ENCODE measurements at regions not wholly inside any gene's neighbourhood (a gene's known extent, or its start where the extent isn't known, plus 50 kb on each side); places are given as distances from the start of the nearest gene placed in this dataset.

- H3K4me3 Mint-ChIP-seq = no peak overlapping the region
- peaks cover 0 to 8% (median 8%) of the 10 kb centered on the region in 3 donors for H3K27me3 Mint-ChIP-seq
- H3K4me1 Mint-ChIP-seq = no peaks in the 10 kb centered on the region
- DNase-seq (no peak), ATAC-seq (ENCODE audit: low read depth in 2 of 2) (no peak)
- no peaks in the 10 kb centered on the region for H3K36me3 Mint-ChIP-seq
- no peak overlapping the region for H3K27ac Mint-ChIP-seq
- peaks cover 0 to 10% (median 5%) of the 10 kb centered on the region in 7 donors for H3K9me3 Mint-ChIP-seq
Measured at GRCh38 chr11:134742224-134742612, 330.2 kb upstream of the B3GAT1 start.

- ATAC-seq (ENCODE audit: low read depth in 2 of 2) (no peak), DNase-seq (no peak)
- Mint-ChIP-seq H3K27ac (no peak overlapping the region), H3K36me3 (no peaks in the 10 kb centered on the region), H3K27me3 (peaks cover 0 to 8% (median 8%) of the 10 kb centered on the region in 3 donors), H3K4me1 (no peaks in the 10 kb centered on the region), H3K4me3 (no peak overlapping the region), H3K9me3 (peaks cover 0 to 8% (median 3%) of the 10 kb centered on the region in 7 donors)
Measured at GRCh38 chr11:134741453-134742223, 329.6 kb upstream of the B3GAT1 start.

- Mint-ChIP-seq H3K4me3 (no peak overlapping the region), H3K27ac (no peak overlapping the region), H3K27me3 (peaks cover 0 to 8% (median 3%) of the 10 kb centered on the region in 3 donors), H3K9me3 (peaks cover 0 to 3% (median 0%) of the 10 kb centered on the region in 7 donors), H3K36me3 (no peaks in the 10 kb centered on the region), H3K4me1 (no peaks in the 10 kb centered on the region)
- no peak for ATAC-seq (ENCODE audit: low read depth in 2 of 2)
- no peak for DNase-seq
Measured at GRCh38 chr11:134740590-134741261, 328.7 kb upstream of the B3GAT1 start.

GRCh38 chr11:134739136-134739535, 327.1 kb upstream of the B3GAT1 start:
- Mint-ChIP-seq H3K9me3 (peaks cover 0 to 1% (median 0%) of the 10 kb centered on the region in 7 donors), H3K4me1 (no peaks in the 10 kb centered on the region), H3K27me3 (peaks cover 0 to 2% (median 0%) of the 10 kb centered on the region in 3 donors), H3K27ac (no peak overlapping the region), H3K36me3 (no peaks in the 10 kb centered on the region), H3K4me3 (no peak overlapping the region)
- ATAC-seq (ENCODE audit: low read depth in 2 of 2) (no peak), DNase-seq (no peak)

GRCh38 chr11:134738581-134738980, 326.5 kb upstream of the B3GAT1 start:
- no peak for DNase-seq
- peaks cover 0 to 3% (median 0%) of the 10 kb centered on the region in 3 donors for H3K27me3 Mint-ChIP-seq
- H3K36me3 Mint-ChIP-seq = no peaks in the 10 kb centered on the region
- peaks cover 0 to 1% (median 0%) of the 10 kb centered on the region in 7 donors for H3K9me3 Mint-ChIP-seq
- no peaks in the 10 kb centered on the region for H3K4me1 Mint-ChIP-seq
- no peak overlapping the region for H3K27ac Mint-ChIP-seq
- no peak overlapping the region for H3K4me3 Mint-ChIP-seq
- no peak for ATAC-seq (ENCODE audit: low read depth in 2 of 2)

- DNase-seq (no peak), ATAC-seq (ENCODE audit: low read depth in 2 of 2) (no peak)
- Mint-ChIP-seq H3K27me3 (peaks cover 0 to 8% (median 0%) of the 10 kb centered on the region in 3 donors), H3K9me3 (peaks cover 0 to 1% (median 0%) of the 10 kb centered on the region in 7 donors), H3K36me3 (no peaks in the 10 kb centered on the region), H3K4me1 (no peaks in the 10 kb centered on the region), H3K27ac (no peak overlapping the region), H3K4me3 (no peak overlapping the region)
Measured at GRCh38 chr11:134737563-134738510, 325.8 kb upstream of the B3GAT1 start.

- ATAC-seq (ENCODE audit: low read depth in 2 of 2) (no peak), DNase-seq (no peak)
- Mint-ChIP-seq H3K4me1 (no peaks in the 10 kb centered on the region), H3K9me3 (peaks cover 0 to 1% (median 0%) of the 10 kb centered on the region in 7 donors), H3K27ac (no peak overlapping the region), H3K27me3 (peaks cover 0 to 8% (median 3%) of the 10 kb centered on the region in 3 donors), H3K4me3 (no peak overlapping the region), H3K36me3 (no peaks in the 10 kb centered on the region)
Measured at GRCh38 chr11:134736251-134736947, 324.4 kb upstream of the B3GAT1 start.

- Mint-ChIP-seq H3K27ac (no peak overlapping the region), H3K4me3 (no peak overlapping the region), H3K9me3 (peaks cover 0 to 1% (median 0%) of the 10 kb centered on the region in 7 donors), H3K4me1 (no peaks in the 10 kb centered on the region), H3K36me3 (no peaks in the 10 kb centered on the region), H3K27me3 (peaks cover 0 to 8% (median 4%) of the 10 kb centered on the region in 3 donors)
- no peak for DNase-seq
- ATAC-seq (ENCODE audit: low read depth in 2 of 2) = no peak
Measured at GRCh38 chr11:134734894-134735293, 322.9 kb upstream of the B3GAT1 start.

- H3K27ac Mint-ChIP-seq = no peak overlapping the region
- DNase-seq = no peak
- H3K4me1 Mint-ChIP-seq = no peaks in the 10 kb centered on the region
- no peaks in the 10 kb centered on the region for H3K36me3 Mint-ChIP-seq
- no peak overlapping the region for H3K4me3 Mint-ChIP-seq
- H3K27me3 Mint-ChIP-seq = peaks cover 0 to 8% (median 4%) of the 10 kb centered on the region in 3 donors
- no peak for ATAC-seq (ENCODE audit: low read depth in 2 of 2)
- H3K9me3 Mint-ChIP-seq = peaks cover 0 to 1% (median 0%) of the 10 kb centered on the region in 7 donors
Measured at GRCh38 chr11:134734141-134734845, 322.3 kb upstream of the B3GAT1 start.

GRCh38 chr11:134733646-134734045, 321.6 kb upstream of the B3GAT1 start:
- no peak for DNase-seq
- Mint-ChIP-seq H3K9me3 (peaks cover 0 to 1% (median 0%) of the 10 kb centered on the region in 7 donors), H3K36me3 (no peaks in the 10 kb centered on the region), H3K4me1 (no peaks in the 10 kb centered on the region), H3K27me3 (peaks cover 0 to 8% (median 4%) of the 10 kb centered on the region in 3 donors), H3K4me3 (no peak overlapping the region), H3K27ac (no peak overlapping the region)
- no peak for ATAC-seq (ENCODE audit: low read depth in 2 of 2)

GRCh38 chr11:134731213-134731961, 319.3 kb upstream of the B3GAT1 start:
- peaks cover 0 to 3% (median 0%) of the 10 kb centered on the region in 7 donors for H3K9me3 Mint-ChIP-seq
- H3K36me3 Mint-ChIP-seq = no peaks in the 10 kb centered on the region
- DNase-seq (no peak), ATAC-seq (ENCODE audit: low read depth in 2 of 2) (no peak)
- H3K4me3 Mint-ChIP-seq = no peak overlapping the region
- no peaks in the 10 kb centered on the region for H3K4me1 Mint-ChIP-seq
- no peak overlapping the region for H3K27ac Mint-ChIP-seq
- H3K27me3 Mint-ChIP-seq = peaks cover 0 to 18% (median 10%) of the 10 kb centered on the region in 3 donors
